ENCODE measurements at regions not wholly inside any gene's neighbourhood (a gene's known extent, or its start where the extent isn't known, plus 50 kb on each side); places are given as distances from the start of the nearest gene placed in this dataset.

GRCh38 chr13:22235285-22235949 lies 564.5 kb downstream of the FGF9 start:
- DNase-seq (ENCODE audit: low spot score) = no peak

- DNase-seq (ENCODE audit: low spot score) = no peak
Observed at GRCh38 chr13:22235950-22236290, 565.0 kb downstream of the FGF9 start.

- DNase-seq (ENCODE audit: low spot score) = no peak
Observed at GRCh38 chr13:22238269-22238668, 567.4 kb downstream of the FGF9 start.

GRCh38 chr13:22240716-22241115 lies 569.8 kb downstream of the FGF9 start:
- DNase-seq (ENCODE audit: low spot score) = no peak

GRCh38 chr13:22243469-22244163 lies 572.7 kb downstream of the FGF9 start:
- DNase-seq (ENCODE audit: low spot score) = no peak

DNA sequence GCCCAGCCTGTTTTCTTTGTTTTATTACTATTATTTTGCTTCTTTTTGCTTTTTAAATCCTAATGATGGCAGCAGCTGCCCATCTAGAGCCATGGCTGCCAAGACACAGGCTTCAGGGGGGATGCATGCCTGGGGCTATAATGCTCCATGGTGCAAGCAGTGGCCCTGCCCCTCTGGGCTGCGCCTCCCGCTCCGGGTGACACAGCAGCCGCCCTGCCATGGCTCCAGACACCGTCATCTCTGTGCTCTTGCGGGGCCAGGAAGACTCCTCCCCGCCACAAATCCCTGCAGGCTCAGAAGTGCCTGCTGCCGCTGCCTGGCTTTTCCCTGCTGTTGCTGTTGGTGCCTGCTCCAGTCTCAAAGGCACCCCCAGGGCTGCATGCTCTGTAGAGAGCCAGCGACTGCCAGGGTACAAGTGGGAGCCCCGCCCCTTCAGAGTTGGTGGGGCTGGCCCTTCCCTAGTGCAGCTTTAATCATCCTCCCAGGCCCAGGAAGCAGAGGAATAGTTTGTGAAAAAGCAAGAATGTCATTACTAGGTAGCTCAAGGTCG lies 581.5 kb downstream of the FGF9 start:
- DNase-seq (ENCODE audit: low spot score) = no peak

DNA sequence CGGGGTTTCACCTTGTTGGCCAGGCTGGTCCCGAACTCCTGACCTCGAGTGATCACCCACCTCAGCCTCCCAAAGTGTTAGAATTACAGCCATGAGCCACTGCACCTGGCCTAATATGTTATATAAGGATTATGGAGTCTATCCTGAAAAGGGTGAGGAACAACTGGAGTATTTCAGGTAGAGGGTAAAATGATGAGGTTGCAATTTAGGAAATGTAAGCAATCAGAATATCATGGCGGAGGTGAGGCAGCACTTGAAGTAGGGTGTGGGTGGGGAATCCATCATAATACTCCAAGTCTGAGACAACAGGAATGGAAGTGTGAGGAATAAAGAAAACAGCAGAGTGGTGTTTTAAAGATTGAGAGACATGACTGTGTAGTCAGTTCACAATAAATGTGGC lies 582.2 kb downstream of the FGF9 start:
- no peak for DNase-seq (ENCODE audit: low spot score)

DNA sequence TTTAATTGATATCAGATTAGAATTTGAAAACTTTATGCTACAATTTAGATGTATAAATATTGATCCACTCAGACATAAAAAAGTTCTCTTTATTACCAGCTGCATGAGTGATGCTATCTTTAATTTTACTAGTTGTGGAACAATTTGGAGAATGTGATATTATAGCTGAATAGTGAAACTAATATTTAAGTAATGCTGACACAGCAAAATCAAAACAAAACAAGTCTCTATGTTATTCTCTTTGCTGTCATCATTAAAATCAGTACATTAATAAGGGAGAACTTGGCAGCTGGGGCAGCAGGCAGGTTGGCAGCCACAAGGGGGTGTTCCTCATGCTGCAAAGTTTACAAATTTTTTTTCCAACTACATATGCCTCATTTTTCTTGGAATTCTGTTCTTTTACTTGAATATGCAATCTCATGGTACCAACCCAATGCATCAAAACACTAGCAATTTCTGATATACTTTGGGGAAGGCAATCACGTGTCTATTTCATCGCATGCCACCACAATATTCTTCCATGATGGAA lies 585.3 kb downstream of the FGF9 start:
- DNase-seq (ENCODE audit: low spot score) = no peak

DNA sequence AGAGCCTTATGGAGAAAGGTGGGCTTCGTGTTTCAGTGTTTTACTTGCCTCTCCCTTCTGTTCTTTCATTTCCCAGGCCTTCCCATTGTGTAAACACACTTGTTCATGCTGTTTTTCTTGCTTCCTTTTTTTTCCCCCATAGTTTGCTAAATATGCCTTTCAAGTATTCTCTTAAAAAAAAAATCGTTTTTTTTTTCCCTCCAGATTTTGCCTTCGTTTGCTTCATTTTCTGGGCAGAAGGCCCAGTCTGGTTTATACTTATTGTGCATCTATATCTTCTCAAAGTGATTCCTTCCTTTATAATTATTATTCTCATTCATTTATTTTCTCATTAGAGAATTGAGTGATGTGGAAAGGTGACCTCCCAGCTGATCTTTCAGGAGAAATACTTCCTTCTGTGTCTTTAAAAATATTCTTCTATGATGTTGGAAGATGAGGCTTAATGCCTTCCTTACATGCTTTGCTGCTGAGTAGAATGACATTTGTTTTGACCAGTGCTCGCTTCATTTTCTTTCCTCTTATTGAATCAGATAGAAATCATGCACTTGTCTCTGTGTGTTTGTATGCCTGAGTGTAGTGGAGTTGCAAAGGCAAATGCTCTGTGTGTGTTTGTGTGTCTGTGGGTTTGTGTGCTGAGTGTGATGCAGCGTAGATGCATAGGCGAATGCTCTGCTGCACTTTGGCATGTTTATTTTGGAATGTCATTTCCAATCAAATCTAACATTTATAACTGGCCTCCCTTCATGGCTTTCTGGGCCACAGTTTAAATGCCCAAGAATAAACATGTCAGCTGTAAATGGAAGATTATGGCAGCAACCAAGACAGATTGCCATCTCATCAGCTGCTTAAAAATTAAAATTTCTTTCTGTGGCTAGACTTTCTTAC lies 591.4 kb downstream of the FGF9 start:
- peak; percentile 37 for DNase-seq (ENCODE audit: low spot score)

- peak; percentile 6 for DNase-seq (ENCODE audit: low spot score)
Observed at GRCh38 chr13:22263185-22263584, 592.3 kb downstream of the FGF9 start.

DNA sequence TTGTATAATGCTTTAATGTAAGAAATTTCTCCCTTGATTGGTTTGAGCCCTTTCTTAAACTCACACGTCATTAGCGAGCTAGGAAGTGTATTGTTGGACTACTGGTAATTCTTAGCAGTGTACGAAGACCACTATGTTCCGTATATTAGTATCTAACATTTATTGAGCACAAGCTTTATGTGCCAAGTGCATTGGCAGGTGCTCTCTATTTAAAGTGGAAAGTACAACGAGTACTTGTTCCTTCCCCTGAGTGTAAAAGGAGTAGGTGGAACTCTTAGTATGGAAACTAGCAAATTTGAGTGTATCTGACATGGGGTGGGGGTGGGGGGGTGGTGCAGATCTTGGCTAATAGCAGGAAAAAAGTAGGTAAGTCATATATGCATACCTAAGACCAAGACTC lies 594.7 kb downstream of the FGF9 start:
- DNase-seq (ENCODE audit: low spot score) = no peak

- no peak for DNase-seq (ENCODE audit: low spot score)
Observed at GRCh38 chr13:22270881-22271280, 600.0 kb downstream of the FGF9 start.

GRCh38 chr13:22271903-22272302 lies 601.0 kb downstream of the FGF9 start:
- DNase-seq (ENCODE audit: low spot score) = no peak

DNA sequence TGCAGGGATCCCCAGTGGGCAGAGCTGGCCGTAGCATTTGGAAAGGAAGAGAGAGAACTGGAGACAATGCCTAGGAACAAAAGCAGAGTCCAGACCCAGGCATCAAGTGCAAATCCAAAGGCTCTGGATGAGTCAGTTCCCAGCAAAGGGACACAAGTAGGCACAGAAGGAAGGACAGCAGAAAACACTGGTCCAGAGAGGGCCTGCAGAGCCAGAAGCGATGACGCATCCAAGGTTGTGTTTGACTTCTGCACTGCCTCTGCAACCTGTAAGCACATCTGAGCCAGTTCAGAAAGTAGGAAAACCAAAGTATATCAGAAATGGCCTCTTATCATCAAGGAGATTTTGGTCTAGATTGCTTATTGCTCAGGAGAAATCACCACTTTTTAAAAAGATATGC lies 604.5 kb downstream of the FGF9 start:
- DNase-seq (ENCODE audit: low spot score) = no peak

- no peak for DNase-seq (ENCODE audit: low spot score)
Observed at GRCh38 chr13:22276616-22277015, 605.7 kb downstream of the FGF9 start.

- DNase-seq (ENCODE audit: low spot score) = peak; percentile 66
Observed at GRCh38 chr13:22278336-22278929, 607.6 kb downstream of the FGF9 start.

DNA sequence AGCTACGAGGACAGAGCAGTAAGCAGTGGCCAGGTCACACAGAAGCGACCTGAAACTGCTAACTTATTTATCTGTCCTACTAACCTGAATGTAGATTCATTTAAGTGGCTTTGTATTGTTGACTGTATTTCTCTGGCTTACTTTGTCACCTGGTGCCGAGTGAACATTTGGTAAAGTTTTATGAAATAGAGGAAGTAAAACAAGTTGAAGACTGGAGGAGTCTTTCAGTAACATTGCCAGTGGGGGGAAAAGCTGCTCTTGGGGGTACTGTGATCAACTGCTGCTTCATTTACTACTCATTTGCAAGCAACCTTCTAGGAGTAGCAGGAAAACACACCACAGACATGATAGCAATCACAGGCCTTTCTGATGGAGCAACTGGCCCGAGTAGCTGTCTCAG lies 615.0 kb downstream of the FGF9 start:
- DNase-seq (ENCODE audit: low spot score) = no peak

DNA sequence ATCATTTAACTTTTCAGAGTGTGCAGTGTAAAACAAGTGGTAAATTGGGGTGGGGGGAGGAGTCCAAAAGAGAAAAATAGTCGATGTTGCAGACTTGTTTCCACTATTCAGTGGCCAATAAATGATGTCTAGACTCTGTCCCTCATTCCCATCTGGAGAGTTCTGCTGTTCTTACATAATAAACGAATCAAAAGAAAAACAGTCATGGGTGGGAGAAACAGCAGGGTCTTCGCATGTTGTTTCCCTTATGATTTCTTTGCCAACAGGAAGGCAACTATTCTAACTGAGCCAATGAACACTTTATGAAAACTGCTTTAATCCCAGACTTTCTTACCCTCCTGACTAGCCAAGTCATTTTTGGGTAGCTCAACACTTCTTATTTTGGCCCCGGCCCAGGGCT lies 615.5 kb downstream of the FGF9 start:
- DNase-seq (ENCODE audit: low spot score) = no peak

- no peak for DNase-seq (ENCODE audit: low spot score)
Observed at GRCh38 chr13:22287343-22287920, 616.6 kb downstream of the FGF9 start.

DNA sequence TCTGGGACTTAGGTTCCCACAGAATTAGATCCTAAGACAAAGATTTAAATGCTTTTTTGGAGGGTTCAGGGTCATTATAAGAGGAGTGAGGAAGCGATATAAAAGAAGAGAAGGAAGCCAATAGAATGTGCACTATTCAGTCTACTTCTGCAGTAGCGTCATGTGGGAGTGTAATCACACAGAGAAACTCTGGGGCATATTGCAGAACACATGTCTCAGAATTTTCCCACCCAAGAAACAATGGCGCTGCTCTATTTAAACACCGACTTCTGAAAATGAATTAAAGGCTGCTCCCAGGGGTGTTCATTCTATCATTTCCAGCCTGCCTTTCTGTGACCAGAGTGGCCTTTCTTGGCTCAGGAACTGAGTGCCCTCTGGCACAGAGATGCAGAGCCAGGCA lies 617.6 kb downstream of the FGF9 start:
- no peak for DNase-seq (ENCODE audit: low spot score)

GRCh38 chr13:22289711-22290110 lies 618.8 kb downstream of the FGF9 start:
- DNase-seq (ENCODE audit: low spot score) = no peak

GRCh38 chr13:22298530-22298929 lies 627.7 kb downstream of the FGF9 start:
- no peak for DNase-seq (ENCODE audit: low spot score)

All from cerebellar cortex (tissue), 1 donor.